NCI-H748 (cell line): ENCODE measurements at regions not wholly inside any gene's neighbourhood (a gene's known extent, or its start where the extent isn't known, plus 50 kb on each side); places are given as distances from the start of the nearest gene placed in this dataset.
"Not testable (repeated sequence)": the region's sequence is repeated elsewhere in the genome, so short reads cannot be mapped to it uniquely, and the experiment has no call there.

Experiments
- DNase-seq: peaks from one replicate; lab custom pipeline; 2025; ENCODE audit not compliant: unreplicated experiment; lab: John Stamatoyannopoulos, UW

DNA sequence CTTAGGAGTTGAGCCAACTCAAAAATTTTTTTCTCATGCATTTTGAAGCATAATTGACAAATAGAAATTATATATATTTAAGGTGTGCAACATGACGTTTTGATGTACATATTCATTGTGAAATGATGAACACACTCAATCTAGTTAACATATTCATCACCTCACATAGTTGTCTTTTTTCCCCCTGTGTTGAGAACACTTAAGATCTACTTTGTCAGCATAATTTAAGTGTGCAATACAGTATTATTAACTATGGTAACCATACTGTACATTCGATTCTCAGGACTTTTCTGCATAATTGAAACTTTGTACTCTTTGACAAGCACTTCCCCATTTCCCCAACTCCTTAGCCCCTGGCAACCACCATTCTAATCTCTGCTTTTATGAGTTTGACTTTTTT lies 192.2 kb upstream of the ZKSCAN2 start:
- no peak for DNase-seq

DNA sequence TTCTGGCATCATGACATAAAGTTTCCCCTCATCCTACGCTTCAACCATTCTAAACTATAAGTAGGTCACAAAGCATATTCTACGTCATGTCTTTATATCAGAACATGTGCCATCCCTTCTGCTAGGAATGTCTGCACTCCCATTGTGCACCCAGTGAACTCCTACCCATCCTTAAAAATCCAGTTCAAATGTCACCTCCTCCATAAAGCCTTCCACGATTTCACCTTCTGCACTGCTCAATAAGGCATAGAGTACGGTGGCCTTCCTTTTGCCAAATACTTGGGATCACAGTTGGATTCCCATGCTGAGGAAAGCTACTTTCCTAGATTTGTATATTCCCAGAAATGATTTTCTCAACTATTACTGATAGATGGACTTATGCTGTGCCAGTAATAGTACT lies 186.3 kb upstream of the ZKSCAN2 start:
- no peak for DNase-seq

DNA sequence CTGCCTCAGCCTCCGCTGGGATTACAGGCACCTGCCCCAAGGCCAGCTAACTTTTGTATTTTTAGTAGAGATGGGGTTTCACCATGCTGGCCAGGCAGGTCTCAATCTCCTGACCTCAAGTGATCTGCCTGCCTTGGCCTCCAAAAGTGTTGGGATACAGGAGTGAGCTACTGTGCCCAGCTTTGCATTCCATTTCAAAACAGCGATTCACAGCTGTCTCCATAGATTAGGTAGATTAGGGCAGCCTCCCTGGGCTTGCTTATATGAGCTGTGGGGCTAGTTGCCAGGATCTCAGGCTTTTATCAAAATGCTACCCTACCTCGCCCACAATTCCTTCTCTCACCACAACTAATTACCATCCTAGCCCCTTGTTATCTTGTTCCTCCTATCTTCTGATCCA lies 176.4 kb upstream of the ZKSCAN2 start:
- no peak for DNase-seq

DNA sequence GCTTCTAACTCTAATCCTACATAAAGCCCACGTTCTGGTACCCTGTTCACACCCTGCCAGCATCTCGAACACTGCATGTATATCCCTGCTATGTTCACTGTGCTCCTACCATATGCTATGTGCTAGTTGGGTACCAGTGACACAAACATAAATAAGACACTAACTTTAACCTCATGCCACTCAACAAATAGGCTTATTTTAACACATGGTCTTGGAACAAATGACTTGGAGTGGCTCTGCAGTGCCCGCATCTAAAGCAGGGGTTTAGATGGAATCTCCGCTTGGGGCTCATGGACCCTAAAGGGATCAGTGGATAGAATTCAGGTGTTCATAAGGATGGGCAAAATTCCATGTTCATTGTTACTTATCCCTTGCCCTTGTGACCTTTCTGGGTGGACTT lies 175.7 kb upstream of the ZKSCAN2 start:
- no peak for DNase-seq

DNA sequence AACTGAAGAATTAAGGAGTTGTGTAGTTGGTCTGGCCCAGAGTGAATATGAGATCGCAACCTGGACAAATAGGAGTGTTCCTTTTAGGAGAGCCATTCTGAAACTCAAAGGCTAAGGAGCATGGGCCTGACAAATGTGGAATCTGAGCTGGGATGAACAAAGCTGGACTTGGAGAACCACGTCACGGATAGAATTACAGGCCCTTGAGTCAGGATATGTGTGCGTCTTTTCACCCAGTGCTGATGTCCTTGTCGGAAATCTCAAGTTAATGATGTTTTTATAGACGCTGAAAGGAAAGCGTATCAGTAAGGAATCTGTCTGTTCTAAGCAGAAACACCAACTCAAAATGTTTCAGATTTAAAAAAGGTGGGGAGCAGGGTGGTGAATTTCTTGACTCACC lies 173.8 kb upstream of the ZKSCAN2 start:
- DNase-seq = no peak

DNA sequence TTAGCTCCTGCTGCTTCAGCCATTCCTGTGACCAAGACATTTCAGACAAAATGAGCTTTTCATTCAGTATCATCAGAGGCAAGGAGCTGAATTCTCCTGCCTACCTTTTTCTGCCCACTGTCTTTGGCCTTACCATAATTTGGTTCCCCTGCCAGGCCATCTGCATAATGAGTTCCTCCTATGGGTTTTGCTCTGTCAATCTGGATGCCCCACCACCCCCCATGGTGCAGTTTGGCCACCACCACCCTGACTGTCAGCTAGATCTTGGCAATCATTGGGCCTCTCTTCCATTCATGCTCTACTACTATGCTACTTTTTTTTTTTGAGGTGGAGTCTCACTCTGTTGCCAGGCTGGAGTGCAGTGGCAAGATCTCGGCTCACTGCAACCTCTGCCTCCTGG lies 169.2 kb upstream of the ZKSCAN2 start:
- DNase-seq = no peak

DNA sequence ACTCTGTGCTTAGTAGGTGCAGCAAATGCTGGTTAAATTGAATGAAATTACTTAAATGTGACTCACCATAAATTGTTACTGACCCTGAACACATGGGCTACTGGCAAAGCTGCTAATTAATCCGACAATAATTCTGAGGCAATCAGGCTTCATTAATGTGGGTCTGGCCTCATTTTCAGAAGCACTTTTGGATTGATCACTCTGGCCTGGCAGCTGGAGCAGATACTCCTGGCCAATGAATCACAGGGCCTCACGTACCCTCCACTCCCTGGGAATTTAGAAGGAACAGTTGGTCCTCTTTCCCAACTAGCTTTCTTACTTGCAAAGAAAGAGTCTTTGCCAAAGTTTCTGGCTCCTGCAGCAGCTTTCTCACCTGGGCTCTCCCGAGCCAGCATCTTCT lies 162.0 kb upstream of the ZKSCAN2 start:
- no peak for DNase-seq

DNA sequence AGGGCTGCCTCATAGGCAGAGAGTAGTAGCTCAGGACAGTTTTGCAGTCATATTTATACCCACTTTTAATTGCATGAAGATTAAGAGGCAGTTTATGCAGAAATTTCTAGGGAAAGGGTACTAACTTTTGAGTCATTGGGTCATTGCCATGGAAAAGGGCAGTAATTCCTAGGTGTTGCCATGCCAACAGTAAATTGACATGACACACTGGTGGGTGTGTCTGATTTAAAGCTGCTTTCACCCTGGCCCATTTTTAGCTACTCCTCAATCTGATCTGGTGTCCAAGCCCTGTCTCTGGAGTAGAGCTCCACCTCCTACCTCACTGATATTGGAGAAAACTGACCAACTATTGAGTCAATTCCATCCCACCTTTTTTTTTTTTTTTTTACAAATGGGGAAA lies 161.5 kb upstream of the ZKSCAN2 start:
- DNase-seq = no peak

DNA sequence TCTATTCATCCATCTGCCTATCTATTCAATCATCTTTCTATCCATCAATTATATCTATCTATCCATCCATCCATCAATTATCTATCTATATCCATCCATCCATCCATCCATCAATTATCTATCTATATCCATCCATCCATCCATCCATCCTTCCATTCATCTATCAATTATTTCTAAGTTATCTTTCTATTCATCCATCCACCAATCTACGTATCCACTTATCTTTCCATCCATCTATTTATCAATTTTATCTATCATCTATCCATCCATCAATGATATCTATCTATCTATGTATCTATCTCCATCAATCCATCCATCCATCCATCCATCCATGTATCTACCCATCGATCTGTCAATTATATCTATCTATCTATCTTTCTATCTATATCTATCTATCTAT lies 158.4 kb upstream of the ZKSCAN2 start:
- DNase-seq = no peak

DNA sequence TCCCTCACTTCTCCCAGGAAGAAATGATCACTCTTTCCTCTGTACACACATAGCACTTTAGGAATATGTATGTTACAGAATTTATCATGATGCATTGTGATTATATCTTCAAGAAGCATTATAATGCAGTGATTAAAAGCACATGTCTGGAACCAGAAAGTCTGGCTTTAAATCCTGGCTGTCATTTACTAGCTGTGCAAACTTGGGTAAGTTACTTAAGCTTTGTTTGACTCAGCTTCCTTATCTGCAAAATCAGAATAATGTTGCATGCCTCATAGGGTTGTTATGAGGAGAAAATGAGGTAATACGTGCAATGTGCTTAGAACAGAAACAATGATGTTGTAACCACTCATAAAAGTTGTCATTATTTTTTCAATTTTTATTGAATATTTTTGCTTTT lies 156.3 kb upstream of the ZKSCAN2 start:
- no peak for DNase-seq

DNA sequence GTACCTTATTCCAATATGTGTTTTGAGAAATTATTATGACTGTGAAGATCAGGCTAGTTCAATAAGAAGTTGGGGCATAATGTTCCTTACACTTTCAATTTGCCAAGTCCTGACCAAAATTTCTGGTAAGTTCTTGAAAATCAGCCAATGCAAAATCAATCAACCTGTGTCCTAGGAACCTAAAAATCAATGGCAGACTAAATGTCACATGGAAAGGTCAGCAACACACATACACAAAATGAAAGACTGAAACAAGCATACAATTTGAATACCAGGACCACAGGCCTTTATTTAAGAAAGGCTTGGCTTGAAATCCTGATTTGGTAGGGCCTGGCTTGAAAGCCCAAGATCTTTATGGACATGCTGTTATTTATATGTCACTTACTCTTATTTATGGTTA lies 155.5 kb upstream of the ZKSCAN2 start:
- no peak for DNase-seq

DNA sequence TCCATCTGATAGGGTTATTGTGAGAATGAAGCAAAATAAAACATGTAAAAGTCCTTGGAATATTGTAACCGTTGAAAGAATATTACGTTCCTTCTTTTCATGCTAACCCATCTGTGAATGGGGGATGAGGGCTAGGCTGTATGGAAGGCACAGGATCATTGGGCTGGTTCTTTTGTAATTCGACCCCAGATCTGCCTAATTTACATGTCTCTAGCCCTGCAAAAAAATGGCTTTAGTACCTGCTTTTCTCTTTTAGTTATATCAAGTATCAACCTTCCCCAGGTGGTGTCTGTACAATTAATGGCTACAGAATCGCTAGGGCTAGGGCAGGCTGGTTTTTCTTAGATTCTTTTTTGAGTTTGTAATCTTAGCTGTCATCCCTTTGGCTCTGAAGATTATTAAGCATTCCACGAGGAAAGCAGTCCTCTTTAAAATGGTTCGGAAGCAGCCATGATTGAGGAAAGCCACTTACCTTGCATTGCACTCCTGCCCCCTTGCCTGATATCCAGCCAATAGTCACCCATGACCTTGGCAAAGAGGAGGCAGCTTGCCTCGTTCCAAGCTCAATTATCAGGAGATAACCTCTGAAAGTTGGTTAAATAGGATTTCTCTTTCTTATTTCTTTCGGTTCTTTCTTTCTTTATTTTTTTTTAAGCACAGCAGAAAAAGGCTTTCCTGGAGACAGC lies 153.9 kb upstream of the ZKSCAN2 start:
- DNase-seq = peak; percentile 2

DNA sequence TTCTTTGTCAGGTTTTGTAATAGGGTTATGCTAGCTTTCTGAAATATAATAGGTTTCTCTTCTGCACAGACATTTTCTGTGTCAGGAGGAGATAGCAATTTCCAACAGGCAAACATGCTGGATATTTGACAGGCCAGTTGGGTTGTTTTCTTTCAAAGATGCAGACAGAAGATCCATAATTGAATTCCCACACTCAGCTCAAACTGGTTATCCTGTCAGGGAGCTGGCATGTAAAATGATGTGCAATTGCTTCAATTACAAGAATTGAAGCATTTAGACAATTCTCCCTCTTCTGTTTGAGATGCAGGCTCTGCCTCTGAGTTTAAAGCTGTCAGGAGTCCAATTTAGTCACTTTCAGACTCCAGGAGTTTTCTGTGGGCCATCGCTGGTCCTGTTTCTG lies 146.2 kb upstream of the ZKSCAN2 start:
- no peak for DNase-seq

DNA sequence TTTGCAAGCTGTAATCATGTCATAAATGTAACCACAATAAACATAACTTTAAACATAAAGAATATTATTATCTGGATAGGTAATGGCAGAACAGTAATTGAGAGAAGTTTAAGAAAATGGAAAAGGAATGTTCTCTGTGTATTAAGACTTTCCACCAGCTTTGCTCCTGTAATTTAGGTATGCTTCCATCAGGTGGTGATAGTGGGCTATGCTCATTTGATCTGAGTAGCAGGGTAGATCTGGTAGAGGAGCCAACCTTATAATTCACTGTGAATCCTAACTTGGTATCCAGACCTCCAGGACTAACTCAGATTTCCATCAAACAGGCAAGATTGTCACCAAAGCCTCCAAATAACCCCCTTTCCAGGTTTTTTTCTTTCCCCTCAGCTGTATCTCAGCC lies 137.9 kb upstream of the ZKSCAN2 start:
- DNase-seq = no peak

DNA sequence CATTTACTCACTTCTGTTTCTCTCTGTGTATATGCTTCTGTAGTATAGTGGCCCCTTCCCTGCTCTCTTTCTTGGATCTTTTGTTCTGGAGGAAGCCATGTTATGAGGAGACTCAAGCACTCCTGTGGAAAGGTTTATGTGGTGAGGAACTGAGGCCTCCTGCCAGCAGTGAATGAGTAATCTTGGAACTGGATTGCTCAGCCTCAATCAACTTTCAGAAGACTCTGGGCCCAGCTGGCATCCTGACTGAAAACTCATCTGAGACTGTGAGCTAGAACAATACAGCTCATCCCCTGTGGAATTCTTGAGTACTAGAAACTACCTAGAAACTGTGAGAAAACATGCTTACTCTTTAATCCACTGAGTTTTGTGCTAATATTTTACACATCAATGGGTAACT lies 133.1 kb upstream of the ZKSCAN2 start:
- DNase-seq = no peak

DNA sequence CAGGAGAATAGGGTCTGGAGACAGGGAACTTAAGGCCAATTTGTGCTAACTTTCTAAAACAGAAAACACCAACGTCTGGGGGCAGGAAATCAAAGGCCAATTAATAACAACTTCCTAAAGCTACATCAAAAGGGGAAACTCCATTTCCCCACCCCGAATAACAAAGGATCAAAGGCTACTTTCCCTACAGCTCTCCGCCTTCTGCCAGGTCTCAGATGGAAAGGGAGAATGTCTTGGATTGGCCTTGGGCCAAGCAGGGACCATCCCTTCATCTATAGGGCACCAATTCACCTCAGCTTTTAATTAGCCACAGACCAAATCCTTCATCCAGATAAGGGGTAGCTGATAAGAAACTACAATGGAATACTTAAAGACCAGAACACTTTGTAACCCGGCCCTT lies 116.9 kb upstream of the ZKSCAN2 start:
- DNase-seq = no peak

DNA sequence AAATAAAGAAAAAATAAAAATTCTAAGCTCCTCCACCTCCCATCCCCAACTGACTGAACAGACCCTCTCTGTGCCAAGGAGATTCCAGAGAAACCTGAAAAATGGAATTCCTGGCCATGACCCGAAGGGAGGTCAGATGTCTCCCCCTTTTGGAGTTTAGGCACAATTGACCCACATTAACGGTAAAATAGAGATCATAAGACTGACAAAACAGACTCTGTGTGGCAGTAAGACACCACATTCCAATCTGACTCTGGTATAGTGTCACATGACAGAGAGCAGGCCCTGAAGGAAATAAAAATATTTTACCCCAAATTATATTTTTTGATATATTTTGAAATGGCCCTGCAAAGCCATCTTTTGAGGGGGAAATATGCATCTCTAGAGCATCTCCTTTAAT lies 115.1 kb upstream of the ZKSCAN2 start:
- DNase-seq = no peak

DNA sequence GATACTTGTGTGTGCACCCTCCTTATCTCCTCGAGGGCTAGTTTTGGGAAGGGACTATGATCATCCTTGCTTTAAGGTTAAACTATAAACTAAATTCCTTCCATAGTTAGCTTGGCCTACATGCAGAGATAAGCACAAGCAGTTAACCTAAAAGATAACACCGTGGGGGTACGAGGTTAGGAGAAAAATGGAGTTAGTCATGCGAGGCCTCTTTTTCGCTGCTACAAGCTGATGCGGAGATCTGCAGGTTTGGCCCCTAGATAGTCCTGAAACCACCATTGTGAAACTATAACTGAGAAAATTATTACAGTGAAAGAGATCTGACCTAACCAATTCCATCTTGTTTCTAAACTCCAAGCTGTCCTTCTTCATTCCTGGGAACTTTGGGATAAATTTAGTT lies 113.7 kb upstream of the ZKSCAN2 start:
- no peak for DNase-seq

DNA sequence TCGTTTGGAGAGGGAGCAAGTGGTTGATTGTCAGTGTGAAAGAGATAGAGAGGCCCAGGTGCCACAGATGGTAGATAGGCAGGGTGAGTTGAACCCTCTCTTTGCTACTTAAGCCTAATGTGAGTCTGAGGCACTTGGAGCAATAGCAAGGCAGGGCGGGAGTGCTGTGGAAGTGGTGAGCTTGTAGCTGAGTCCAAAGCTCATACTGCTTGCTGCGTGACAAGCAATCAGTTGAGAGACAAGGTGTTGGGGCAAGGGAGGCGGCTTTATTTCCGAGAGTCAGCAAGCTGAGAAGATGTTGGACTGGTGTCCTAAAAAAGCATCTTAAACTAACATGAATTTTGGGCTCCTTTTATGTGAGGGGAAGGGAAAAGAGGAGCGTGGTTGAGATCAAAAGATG lies 112.9 kb upstream of the ZKSCAN2 start:
- DNase-seq = no peak

DNA sequence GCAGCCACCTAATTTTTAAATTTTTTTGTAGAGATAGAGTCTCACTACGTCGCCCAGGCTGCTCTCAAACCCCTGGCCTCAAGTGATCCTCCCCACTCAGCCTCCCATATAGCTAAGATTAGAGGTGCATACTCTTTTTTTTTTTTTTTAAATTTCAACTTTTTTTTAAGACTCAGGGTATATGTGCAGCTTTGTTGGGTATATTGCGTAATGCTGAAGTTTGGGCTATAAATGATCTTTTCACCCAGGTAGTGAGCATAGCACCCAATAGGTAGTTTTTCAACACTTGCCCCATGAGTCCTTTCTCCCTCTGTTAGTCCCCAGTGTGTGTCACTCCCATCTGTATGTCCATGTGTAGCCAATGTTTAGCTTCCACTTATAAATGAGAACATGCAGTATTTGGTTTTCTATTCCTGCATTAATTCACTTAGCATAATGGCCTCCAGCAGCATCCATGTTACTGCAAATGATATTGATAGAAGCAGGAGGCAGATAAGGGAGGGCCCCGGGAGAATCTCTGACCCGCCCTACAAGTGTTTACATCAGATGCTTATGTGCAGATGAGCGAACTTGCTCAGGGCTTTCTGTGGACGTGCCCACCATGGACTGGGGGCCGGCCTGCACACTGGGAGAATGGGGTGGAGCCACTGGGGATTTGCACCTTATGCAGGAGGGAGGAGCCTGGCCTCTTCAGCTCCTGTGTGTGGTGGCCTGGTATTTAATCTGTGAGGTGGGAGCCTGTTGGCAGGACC lies 110.3 kb upstream of the ZKSCAN2 start:
- no peak for DNase-seq

DNA sequence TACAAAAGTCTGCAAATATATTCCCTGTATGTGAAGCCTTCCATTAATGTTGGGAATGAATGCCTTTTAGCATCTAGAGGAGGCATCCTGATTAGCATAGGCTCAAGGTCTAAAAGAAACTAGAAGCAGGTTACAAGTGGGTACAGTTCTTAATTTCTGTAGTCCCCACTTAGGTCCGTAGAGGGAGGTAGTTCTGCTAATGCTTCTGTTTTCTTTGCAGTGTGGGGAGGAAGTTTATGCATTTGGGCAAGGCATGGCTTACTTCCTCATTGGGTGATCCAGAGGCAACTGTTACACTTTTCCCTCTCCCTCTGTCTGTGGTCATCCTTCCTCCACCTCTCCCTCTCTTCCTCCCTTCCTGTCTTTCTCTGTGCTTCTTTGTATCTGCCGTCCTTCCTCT lies 108.4 kb upstream of the ZKSCAN2 start:
- DNase-seq = no peak

DNA sequence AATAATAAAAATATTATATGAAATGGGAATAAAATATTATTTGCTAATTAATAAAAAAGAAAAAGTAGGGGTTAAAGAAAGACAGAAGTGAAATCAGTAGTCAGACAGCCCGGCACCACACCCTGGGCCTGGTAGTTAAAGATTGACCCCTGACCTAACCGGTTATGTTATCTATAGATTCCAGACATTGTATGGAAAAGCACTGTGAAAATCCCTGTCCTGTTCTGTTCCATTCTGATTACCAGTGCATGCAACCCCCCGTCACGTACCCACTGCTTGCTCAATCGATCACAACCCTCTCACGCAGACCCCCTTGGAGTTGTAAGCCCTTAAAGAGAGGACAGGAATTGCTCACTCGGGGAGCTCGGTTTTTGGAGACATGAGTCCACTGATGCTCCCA lies 101.9 kb upstream of the ZKSCAN2 start:
- DNase-seq = not testable (repeated sequence)

DNA sequence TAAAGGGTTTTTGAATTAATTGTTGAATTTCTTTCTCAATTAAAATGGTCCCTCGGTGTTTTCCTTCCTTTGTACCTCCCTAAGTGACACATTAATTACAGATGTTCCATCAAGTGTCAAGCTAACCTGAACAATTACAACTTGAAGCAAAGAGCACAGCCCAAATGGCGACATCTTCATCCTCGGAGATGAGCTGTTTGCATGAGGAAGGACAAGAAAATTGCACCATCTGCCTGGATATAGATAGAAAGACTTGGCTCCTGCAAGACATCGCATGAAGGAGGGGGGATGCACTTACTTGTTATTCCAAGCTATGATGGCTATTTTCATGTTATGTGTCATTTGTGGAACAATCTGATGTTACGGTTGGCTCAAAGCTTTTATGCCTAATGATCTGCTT lies 86.4 kb upstream of the ZKSCAN2 start:
- DNase-seq = no peak
